HL-60/S4 (cell line): ENCODE measurements at regions not wholly inside any gene's neighbourhood (a gene's known extent, or its start where the extent isn't known, plus 50 kb on each side); places are given as distances from the start of the nearest gene placed in this dataset.
"Not testable (repeated sequence)": the region's sequence is repeated elsewhere in the genome, so short reads cannot be mapped to it uniquely, and the experiment has no call there.

Experiments
- in situ Hi-C: fragments of 300-500 bp; cut with MboI; formaldehyde crosslinking; loops from 2 replicates; pipeline ENCODE4 v1.14.3; 2022; ENCODE audit warnings: low sequenced_read_pairs

- in situ Hi-C loops = no loop called here
Measured at GRCh38 chr14:66300886-66301285, 185.3 kb upstream of the CCDC196 start.

GRCh38 chr14:66306101-66306500, 180.1 kb upstream of the CCDC196 start:
- in situ Hi-C loops = no loop called here

GRCh38 chr14:66311058-66311457, 175.1 kb upstream of the CCDC196 start:
- in situ Hi-C loops = no loop called here

- in situ Hi-C loops = no loop called here
Measured at GRCh38 chr14:66311990-66312389, 174.2 kb upstream of the CCDC196 start.

GRCh38 chr14:66312451-66312850, 173.7 kb upstream of the CCDC196 start:
- in situ Hi-C loops = no loop called here

- in situ Hi-C loops = no loop called here
Measured at GRCh38 chr14:66315098-66315497, 171.1 kb upstream of the CCDC196 start.

GRCh38 chr14:66315548-66315947, 170.6 kb upstream of the CCDC196 start:
- in situ Hi-C loops = no loop called here

- in situ Hi-C loops = no loop called here
Measured at GRCh38 chr14:66322564-66322963, 163.6 kb upstream of the CCDC196 start.

GRCh38 chr14:66330228-66330627, 155.9 kb upstream of the CCDC196 start:
- in situ Hi-C loops = no loop called here

GRCh38 chr14:66330916-66331315, 155.3 kb upstream of the CCDC196 start:
- in situ Hi-C loops = no loop called here

GRCh38 chr14:66333293-66333692, 152.9 kb upstream of the CCDC196 start:
- in situ Hi-C loops = not testable (repeated sequence)

- in situ Hi-C loops = no loop called here
Measured at GRCh38 chr14:66341239-66341638, 144.9 kb upstream of the CCDC196 start.

GRCh38 chr14:66345986-66346385, 140.2 kb upstream of the CCDC196 start:
- in situ Hi-C loops = no loop called here

- in situ Hi-C loops = no loop called here
Measured at GRCh38 chr14:66351310-66351709, 134.9 kb upstream of the CCDC196 start.

- in situ Hi-C loops = no loop called here
Measured at GRCh38 chr14:66359500-66359899, 126.7 kb upstream of the CCDC196 start.

GRCh38 chr14:66360366-66360926, 125.7 kb upstream of the CCDC196 start:
- in situ Hi-C loops = no loop called here

GRCh38 chr14:66361013-66361412, 125.2 kb upstream of the CCDC196 start:
- in situ Hi-C loops = no loop called here

- in situ Hi-C loops = no loop called here
Measured at GRCh38 chr14:66365388-66365787, 120.8 kb upstream of the CCDC196 start.

- in situ Hi-C loops = no loop called here
Measured at GRCh38 chr14:66369157-66369697, 116.9 kb upstream of the CCDC196 start.

- in situ Hi-C loops = no loop called here
Measured at GRCh38 chr14:66371776-66372175, 114.4 kb upstream of the CCDC196 start.

- in situ Hi-C loops = no loop called here
Measured at GRCh38 chr14:66375046-66375964, 110.9 kb upstream of the CCDC196 start.

- in situ Hi-C loops = no loop called here
Measured at GRCh38 chr14:66377574-66377973, 108.6 kb upstream of the CCDC196 start.
